Epithelial cell of proximal tubule (primary cell): ENCODE measurements at regions not wholly inside any gene's neighbourhood (a gene's known extent, or its start where the extent isn't known, plus 50 kb on each side); places are given as distances from the start of the nearest gene placed in this dataset.

Experiments
- DNase-seq: peaks from one replicate; pipeline ENCODE4 v3.0.0-alpha.2; 2011; ENCODE audit warnings: low read depth
- H3K4me3 ChIP-seq: 2 replicates; pipeline ENCODE4 v1.5.1; 2011; ENCODE audit warnings: low read depth, mild to moderate bottlenecking, low read length
- TF ChIP-seq, protein P1 (sequence below): conservative IDR thresholded peaks from 2 replicates; pipeline ENCODE4 v1.5.1; 2012; ENCODE audit warnings: low read depth, mild to moderate bottlenecking, low read length

DNA sequence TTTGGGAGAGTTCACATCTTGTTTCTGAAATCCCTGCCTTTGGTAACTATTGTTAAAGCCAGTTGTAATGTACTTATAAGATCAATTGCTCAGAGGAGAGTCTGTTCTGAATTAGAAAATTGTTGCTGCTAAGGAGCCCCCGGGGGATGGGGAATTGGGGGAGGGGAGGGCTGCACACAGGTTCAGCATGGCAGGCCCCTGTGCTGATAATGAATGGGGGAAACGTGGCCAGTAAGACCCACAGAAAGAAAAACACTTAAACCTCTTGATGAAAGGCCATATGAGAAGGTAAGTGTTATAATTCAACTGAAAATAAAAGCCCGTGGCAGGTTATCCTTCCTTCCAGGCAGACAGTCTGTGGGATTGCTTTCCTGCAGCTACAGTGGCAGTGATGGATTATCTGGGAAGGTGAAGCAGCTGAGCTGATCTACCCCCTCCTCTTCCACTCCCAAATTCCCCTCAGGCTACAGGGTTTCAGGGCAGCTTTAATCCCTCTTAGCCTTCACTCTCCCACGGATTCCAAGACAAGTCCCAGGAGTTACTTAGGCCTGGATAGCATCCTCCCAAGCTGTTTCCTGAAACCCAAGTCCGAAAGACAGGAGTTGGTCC is 398.8 kb downstream of the TBX15 start:
- no peak overlapping the region for H3K4me3 ChIP-seq
- no peak for DNase-seq
- TF ChIP-seq, protein P1, sequence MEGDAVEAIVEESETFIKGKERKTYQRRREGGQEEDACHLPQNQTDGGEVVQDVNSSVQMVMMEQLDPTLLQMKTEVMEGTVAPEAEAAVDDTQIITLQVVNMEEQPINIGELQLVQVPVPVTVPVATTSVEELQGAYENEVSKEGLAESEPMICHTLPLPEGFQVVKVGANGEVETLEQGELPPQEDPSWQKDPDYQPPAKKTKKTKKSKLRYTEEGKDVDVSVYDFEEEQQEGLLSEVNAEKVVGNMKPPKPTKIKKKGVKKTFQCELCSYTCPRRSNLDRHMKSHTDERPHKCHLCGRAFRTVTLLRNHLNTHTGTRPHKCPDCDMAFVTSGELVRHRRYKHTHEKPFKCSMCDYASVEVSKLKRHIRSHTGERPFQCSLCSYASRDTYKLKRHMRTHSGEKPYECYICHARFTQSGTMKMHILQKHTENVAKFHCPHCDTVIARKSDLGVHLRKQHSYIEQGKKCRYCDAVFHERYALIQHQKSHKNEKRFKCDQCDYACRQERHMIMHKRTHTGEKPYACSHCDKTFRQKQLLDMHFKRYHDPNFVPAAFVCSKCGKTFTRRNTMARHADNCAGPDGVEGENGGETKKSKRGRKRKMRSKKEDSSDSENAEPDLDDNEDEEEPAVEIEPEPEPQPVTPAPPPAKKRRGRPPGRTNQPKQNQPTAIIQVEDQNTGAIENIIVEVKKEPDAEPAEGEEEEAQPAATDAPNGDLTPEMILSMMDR, result no peak

- TF ChIP-seq, protein P1, result no peak
- no peak for DNase-seq
- no peak overlapping the region for H3K4me3 ChIP-seq
These were observed 399.6 kb downstream of the TBX15 start for GRCh38 chr1:118588566-118588965.

DNA sequence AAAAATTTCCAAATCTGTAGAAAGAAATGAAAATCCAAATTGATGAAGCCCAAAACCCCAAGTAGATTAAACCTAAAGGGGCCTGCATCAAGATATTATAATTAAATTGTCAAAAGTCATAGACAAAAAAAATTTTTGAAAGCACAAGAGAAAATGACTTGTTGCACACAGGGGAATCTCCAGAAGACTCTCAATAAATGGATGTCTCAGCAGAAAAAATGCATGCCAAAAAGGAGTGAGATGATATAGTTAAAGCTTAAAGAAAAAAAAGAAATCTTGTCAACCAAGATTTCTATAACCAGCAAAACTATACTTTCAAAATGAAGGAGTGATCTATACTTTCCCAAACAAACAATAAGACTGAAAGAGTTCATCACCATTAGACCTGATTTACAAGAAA is 393.2 kb upstream of the SPAG17 start:
- TF ChIP-seq, protein P1, result no peak
- no peak overlapping the region for H3K4me3 ChIP-seq
- no peak for DNase-seq

DNA sequence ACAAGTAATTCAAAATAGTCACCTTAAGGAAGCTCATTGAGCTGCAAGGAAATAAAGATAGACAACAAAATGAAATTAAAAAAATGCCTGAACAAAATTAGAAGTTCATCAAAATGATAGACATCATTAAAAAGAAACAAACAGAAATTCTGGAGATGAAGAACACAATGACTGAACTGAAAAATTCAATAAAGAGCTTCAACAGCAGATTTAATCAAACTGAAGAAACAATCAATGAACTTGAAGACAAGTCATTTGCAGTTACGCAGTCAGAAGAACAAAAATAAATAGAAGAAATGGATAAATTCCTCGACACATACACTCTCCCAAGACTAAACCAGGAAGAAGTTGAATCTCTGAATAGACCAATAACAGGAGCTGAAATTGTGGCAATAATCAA is 390.0 kb upstream of the SPAG17 start:
- TF ChIP-seq, protein P1, result no peak
- H3K4me3 ChIP-seq, result no peak overlapping the region
- no peak for DNase-seq

DNA sequence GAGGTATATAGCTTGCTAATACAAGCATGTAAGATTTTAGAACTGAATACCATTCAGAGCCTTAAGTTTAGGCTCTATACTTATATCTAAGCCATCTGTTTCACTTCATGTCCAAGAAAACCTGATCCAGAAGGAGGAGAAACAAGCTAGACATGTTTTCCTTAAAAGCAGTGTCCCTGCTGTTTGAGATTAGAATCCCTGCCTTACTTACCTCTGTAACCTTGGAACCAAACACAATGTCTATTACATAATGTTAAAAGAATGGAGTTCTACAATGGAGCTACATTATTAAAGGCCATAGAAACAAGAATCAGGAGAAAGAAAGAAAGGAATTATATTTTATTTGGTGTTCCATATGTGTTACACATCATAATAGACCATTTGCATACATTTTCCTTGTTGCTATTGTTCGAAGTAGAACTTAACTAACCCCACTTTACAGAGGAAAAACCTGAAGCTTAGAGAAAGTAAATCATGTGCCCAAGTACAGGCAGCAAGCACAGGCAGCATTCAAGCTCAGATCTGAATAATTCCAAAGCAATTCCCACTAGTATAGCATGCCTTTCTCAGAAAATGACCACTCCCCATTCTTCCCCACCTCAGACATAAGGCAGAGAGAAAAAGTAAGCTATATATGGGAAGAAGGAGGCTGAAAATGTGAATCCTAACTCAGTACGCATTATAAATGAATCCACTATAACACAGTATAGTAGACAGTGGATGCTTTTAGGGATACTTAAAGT is 380.1 kb upstream of the SPAG17 start:
- DNase-seq, result no peak
- TF ChIP-seq, protein P1, result no peak
- no peak overlapping the region for H3K4me3 ChIP-seq

- DNase-seq, result no peak
- TF ChIP-seq, protein P1, result peak; percentile 52
- no peak overlapping the region for H3K4me3 ChIP-seq
These were observed 379.2 kb upstream of the SPAG17 start for GRCh38 chr1:118563981-118564951.
